ENCODE measurements at regions not wholly inside any gene's neighbourhood (a gene's known extent, or its start where the extent isn't known, plus 50 kb on each side); places are given as distances from the start of the nearest gene placed in this dataset.

DNA sequence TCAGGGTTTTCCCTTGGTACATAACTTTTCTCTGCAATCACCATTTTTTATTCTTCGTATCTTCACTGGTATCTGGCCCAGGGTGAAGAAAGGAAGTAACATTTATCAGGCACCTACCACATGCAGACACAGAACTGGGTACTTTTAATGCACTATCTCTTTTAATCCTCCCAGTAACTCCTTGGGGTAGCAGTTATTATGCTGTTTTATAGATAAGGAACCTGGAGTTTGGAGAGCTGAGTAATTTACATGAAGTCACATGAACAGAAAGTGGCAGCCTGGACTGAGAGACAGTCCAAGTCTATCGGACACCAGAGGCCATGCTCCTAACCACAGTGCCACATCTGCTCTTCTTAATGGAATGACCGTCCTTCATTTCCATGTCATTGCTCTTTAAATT, 117.1 kb upstream of the PODXL start:
- Mint-ChIP-seq H3K36me3 (no peaks in the 10 kb centered on the region), H3K4me1 (no peaks in the 10 kb centered on the region), H3K9me3 (no peaks in the 10 kb centered on the region), H3K4me3 (no peak overlapping the region), H3K27me3 (ENCODE audit: low read depth) (peaks cover 23% of the 10 kb centered on the region), H3K27ac (no peak overlapping the region)
- POLR2A ChIA-PET, result no interaction called here
- CTCF ChIA-PET, result interaction anchor here (1.4 kb wide), 1 partner anchor 127 kb away, joined by 4 read pairs; no protein-coding TSS in a partner anchor
- DNase-seq (ENCODE audit: low spot score) (no peak), ATAC-seq (no peak)
- TF ChIP-seq FOXP1 (CRISPR knock-in tag; IDR thresholded peaks at IDR 0.05; ENCODE audit: borderline replicate concordance) (no peak), NFE2L1 (CRISPR knock-in tag; IDR thresholded peaks at IDR 0.05) (no peak)
- TF ChIP-seq, protein P1, sequence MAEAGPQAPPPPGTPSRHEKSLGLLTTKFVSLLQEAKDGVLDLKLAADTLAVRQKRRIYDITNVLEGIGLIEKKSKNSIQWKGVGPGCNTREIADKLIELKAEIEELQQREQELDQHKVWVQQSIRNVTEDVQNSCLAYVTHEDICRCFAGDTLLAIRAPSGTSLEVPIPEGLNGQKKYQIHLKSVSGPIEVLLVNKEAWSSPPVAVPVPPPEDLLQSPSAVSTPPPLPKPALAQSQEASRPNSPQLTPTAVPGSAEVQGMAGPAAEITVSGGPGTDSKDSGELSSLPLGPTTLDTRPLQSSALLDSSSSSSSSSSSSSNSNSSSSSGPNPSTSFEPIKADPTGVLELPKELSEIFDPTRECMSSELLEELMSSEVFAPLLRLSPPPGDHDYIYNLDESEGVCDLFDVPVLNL (CRISPR knock-in tag; IDR thresholded peaks at IDR 0.05; ENCODE audit: borderline replicate concordance, low read depth), result no peak
- TF ChIP-seq, protein P2, sequence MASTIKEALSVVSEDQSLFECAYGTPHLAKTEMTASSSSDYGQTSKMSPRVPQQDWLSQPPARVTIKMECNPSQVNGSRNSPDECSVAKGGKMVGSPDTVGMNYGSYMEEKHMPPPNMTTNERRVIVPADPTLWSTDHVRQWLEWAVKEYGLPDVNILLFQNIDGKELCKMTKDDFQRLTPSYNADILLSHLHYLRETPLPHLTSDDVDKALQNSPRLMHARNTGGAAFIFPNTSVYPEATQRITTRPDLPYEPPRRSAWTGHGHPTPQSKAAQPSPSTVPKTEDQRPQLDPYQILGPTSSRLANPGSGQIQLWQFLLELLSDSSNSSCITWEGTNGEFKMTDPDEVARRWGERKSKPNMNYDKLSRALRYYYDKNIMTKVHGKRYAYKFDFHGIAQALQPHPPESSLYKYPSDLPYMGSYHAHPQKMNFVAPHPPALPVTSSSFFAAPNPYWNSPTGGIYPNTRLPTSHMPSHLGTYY (CRISPR knock-in tag; IDR thresholded peaks at IDR 0.05), result no peak
- TF ChIP-seq, protein P3, sequence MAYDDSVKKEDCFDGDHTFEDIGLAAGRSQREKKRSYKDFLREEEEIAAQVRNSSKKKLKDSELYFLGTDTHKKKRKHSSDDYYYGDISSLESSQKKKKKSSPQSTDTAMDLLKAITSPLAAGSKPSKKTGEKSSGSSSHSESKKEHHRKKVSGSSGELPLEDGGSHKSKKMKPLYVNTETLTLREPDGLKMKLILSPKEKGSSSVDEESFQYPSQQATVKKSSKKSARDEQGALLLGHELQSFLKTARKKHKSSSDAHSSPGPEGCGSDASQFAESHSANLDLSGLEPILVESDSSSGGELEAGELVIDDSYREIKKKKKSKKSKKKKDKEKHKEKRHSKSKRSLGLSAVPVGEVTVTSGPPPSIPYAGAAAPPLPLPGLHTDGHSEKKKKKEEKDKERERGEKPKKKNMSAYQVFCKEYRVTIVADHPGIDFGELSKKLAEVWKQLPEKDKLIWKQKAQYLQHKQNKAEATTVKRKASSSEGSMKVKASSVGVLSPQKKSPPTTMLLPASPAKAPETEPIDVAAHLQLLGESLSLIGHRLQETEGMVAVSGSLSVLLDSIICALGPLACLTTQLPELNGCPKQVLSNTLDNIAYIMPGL (CRISPR knock-in tag; IDR thresholded peaks at IDR 0.05), result no peak
- TF ChIP-seq, protein P4, sequence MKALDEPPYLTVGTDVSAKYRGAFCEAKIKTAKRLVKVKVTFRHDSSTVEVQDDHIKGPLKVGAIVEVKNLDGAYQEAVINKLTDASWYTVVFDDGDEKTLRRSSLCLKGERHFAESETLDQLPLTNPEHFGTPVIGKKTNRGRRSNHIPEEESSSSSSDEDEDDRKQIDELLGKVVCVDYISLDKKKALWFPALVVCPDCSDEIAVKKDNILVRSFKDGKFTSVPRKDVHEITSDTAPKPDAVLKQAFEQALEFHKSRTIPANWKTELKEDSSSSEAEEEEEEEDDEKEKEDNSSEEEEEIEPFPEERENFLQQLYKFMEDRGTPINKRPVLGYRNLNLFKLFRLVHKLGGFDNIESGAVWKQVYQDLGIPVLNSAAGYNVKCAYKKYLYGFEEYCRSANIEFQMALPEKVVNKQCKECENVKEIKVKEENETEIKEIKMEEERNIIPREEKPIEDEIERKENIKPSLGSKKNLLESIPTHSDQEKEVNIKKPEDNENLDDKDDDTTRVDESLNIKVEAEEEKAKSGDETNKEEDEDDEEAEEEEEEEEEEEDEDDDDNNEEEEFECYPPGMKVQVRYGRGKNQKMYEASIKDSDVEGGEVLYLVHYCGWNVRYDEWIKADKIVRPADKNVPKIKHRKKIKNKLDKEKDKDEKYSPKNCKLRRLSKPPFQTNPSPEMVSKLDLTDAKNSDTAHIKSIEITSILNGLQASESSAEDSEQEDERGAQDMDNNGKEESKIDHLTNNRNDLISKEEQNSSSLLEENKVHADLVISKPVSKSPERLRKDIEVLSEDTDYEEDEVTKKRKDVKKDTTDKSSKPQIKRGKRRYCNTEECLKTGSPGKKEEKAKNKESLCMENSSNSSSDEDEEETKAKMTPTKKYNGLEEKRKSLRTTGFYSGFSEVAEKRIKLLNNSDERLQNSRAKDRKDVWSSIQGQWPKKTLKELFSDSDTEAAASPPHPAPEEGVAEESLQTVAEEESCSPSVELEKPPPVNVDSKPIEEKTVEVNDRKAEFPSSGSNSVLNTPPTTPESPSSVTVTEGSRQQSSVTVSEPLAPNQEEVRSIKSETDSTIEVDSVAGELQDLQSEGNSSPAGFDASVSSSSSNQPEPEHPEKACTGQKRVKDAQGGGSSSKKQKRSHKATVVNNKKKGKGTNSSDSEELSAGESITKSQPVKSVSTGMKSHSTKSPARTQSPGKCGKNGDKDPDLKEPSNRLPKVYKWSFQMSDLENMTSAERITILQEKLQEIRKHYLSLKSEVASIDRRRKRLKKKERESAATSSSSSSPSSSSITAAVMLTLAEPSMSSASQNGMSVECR (CRISPR knock-in tag; IDR thresholded peaks at IDR 0.05; ENCODE audit: borderline replicate concordance), result no peak

DNA sequence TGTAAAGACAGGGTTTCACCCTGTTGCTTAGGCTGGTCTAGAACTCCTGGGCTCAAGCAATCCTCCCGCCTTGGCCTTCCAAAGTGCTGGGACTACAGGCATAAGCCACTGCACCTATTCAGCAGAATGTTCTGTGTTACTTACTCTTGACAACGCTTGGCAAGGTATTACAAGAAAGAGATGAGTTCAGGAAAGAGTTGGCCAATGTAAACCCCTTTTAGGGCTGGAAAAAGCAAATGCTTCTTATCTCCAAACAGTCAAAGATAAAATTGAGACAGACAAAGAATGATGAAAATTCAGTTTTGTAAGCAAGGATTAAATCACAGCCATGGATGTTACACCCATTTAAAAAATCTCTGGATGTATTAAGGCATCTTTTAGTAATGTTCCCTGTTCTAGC, 114.0 kb upstream of the PODXL start:
- H3K27me3 Mint-ChIP-seq (ENCODE audit: low read depth), result peaks cover 28% of the 10 kb centered on the region
- ATAC-seq, result no peak
- no peak for DNase-seq (ENCODE audit: low spot score)
- no peak overlapping the region for H3K27ac Mint-ChIP-seq
- ChIA-PET CTCF (interaction anchor here (1.1 to 1.4 kb wide), 2 partner anchors 16 to 124 kb away, joined by 3 to 4 read pairs; no protein-coding TSS in a partner anchor), POLR2A (interaction anchor here (1.0 kb wide), 1 partner anchor 14 kb away, joined by 3 read pairs; no protein-coding TSS in a partner anchor)
- no peaks in the 10 kb centered on the region for H3K4me1 Mint-ChIP-seq
- H3K9me3 Mint-ChIP-seq, result peaks cover 15% of the 10 kb centered on the region
- no peak overlapping the region for H3K4me3 Mint-ChIP-seq
- peaks cover 10% of the 10 kb centered on the region for H3K36me3 Mint-ChIP-seq
- TF ChIP-seq TCF7 (CRISPR knock-in tag; IDR thresholded peaks at IDR 0.05; ENCODE audit: low read depth) (no peak), ZNF416 (CRISPR knock-in tag; IDR thresholded peaks at IDR 0.05) (no peak), TP53 (CRISPR knock-in tag; IDR thresholded peaks at IDR 0.05) (no peak), MXD4 (CRISPR knock-in tag; IDR thresholded peaks at IDR 0.05; ENCODE audit: borderline replicate concordance) (no peak), SOX15 (CRISPR knock-in tag; IDR thresholded peaks at IDR 0.05) (no peak), GRHL2 (CRISPR knock-in tag; IDR thresholded peaks at IDR 0.05; ENCODE audit: insufficient replicate concordance, severe bottlenecking) (no peak), EMX1 (CRISPR knock-in tag; IDR thresholded peaks at IDR 0.05) (no peak), GTF2I (CRISPR knock-in tag; conservative IDR thresholded peaks at IDR 0.05) (no peak), TEAD4 (CRISPR knock-in tag; IDR thresholded peaks at IDR 0.05) (no peak), ZNF671 (CRISPR knock-in tag; IDR thresholded peaks at IDR 0.05) (no peak)
- TF ChIP-seq, protein P5, sequence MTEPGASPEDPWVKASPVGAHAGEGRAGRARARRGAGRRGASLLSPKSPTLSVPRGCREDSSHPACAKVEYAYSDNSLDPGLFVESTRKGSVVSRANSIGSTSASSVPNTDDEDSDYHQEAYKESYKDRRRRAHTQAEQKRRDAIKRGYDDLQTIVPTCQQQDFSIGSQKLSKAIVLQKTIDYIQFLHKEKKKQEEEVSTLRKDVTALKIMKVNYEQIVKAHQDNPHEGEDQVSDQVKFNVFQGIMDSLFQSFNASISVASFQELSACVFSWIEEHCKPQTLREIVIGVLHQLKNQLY (CRISPR knock-in tag; IDR thresholded peaks at IDR 0.05), result no peak
- TF ChIP-seq, protein P6, sequence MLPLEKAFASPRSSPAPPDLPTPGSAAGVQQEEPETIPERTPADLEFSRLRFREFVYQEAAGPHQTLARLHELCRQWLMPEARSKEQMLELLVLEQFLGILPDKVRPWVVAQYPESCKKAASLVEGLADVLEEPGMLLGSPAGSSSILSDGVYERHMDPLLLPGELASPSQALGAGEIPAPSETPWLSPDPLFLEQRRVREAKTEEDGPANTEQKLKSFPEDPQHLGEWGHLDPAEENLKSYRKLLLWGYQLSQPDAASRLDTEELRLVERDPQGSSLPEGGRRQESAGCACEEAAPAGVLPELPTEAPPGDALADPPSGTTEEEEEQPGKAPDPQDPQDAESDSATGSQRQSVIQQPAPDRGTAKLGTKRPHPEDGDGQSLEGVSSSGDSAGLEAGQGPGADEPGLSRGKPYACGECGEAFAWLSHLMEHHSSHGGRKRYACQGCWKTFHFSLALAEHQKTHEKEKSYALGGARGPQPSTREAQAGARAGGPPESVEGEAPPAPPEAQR (CRISPR knock-in tag; IDR thresholded peaks at IDR 0.05), result no peak
- TF ChIP-seq, protein P7, sequence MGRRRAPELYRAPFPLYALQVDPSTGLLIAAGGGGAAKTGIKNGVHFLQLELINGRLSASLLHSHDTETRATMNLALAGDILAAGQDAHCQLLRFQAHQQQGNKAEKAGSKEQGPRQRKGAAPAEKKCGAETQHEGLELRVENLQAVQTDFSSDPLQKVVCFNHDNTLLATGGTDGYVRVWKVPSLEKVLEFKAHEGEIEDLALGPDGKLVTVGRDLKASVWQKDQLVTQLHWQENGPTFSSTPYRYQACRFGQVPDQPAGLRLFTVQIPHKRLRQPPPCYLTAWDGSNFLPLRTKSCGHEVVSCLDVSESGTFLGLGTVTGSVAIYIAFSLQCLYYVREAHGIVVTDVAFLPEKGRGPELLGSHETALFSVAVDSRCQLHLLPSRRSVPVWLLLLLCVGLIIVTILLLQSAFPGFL (CRISPR knock-in tag; IDR thresholded peaks at IDR 0.05; ENCODE audit: borderline replicate concordance), result no peak
- TF ChIP-seq, protein P8, sequence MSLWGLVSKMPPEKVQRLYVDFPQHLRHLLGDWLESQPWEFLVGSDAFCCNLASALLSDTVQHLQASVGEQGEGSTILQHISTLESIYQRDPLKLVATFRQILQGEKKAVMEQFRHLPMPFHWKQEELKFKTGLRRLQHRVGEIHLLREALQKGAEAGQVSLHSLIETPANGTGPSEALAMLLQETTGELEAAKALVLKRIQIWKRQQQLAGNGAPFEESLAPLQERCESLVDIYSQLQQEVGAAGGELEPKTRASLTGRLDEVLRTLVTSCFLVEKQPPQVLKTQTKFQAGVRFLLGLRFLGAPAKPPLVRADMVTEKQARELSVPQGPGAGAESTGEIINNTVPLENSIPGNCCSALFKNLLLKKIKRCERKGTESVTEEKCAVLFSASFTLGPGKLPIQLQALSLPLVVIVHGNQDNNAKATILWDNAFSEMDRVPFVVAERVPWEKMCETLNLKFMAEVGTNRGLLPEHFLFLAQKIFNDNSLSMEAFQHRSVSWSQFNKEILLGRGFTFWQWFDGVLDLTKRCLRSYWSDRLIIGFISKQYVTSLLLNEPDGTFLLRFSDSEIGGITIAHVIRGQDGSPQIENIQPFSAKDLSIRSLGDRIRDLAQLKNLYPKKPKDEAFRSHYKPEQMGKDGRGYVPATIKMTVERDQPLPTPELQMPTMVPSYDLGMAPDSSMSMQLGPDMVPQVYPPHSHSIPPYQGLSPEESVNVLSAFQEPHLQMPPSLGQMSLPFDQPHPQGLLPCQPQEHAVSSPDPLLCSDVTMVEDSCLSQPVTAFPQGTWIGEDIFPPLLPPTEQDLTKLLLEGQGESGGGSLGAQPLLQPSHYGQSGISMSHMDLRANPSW (CRISPR knock-in tag; conservative IDR thresholded peaks at IDR 0.05; ENCODE audit: low read depth), result no peak
